Esophagus (tissue), 2 donors: ENCODE measurements at regions not wholly inside any gene's neighbourhood (a gene's known extent, or its start where the extent isn't known, plus 50 kb on each side); places are given as distances from the start of the nearest gene placed in this dataset.

Experiments
- H3K27ac ChIP-seq, 2 donors: one replicate each; pipeline ENCODE4 v1.5.1; 2013; ENCODE audit warnings: low read depth in 2 of 2, mild to moderate bottlenecking in 2 of 2, inconsistent platforms in 1 of 2, low read length in 1 of 2, moderate library complexity in 1 of 2
- H3K27me3 ChIP-seq, 2 donors: one replicate each; pipeline ENCODE4 v1.6.1; 2013; ENCODE audit warnings: low read length in 2 of 2, control low read depth in 1 of 2, mild to moderate bottlenecking in 1 of 2; ENCODE audit not compliant: insufficient read depth in 2 of 2, control insufficient read depth in 1 of 2
- H3K36me3 ChIP-seq, 2 donors: one replicate each; pipeline ENCODE4 v1.6.1; 2013; ENCODE audit warnings: low read length in 1 of 2; ENCODE audit not compliant: control insufficient read depth in 2 of 2, insufficient read depth in 2 of 2
- H3K4me1 ChIP-seq, 2 donors: one replicate each; pipeline ENCODE4 v1.6.1; 2013; ENCODE audit warnings: low read length in 1 of 2; ENCODE audit not compliant: control insufficient read depth in 2 of 2, insufficient read depth in 2 of 2
- H3K4me3 ChIP-seq, 2 donors: one replicate each; pipeline ENCODE4 v1.5.1; 2013; ENCODE audit warnings: low read length in 2 of 2, mild to moderate bottlenecking in 2 of 2, low read depth in 1 of 2, moderate library complexity in 1 of 2
- H3K9me3 ChIP-seq, 2 donors: one replicate each; pipeline ENCODE4 v1.6.1; 2013; ENCODE audit warnings: mild to moderate bottlenecking in 2 of 2, low read depth in 1 of 2, low read length in 1 of 2, moderate library complexity in 1 of 2; ENCODE audit not compliant: control insufficient read depth in 2 of 2, insufficient read depth in 1 of 2
- WGBS, 2 donors: extraction: QIAGEN DNeasy Blood & Tissue Kit; methylation state at CpG; one replicate each; pipeline ENCODE4 v1.1.7; 2013; 5-methylcytosine and 5-hydroxymethylcytosine counted together
- donor health status: healthy with polysubstance abuse.
- donor health status: Bipolar disorder and iron deficiency.

- Histone ChIP-seq H3K27me3 (no peaks in the 10 kb centered on the region), H3K27ac (no peak overlapping the region), H3K4me3 (no peak overlapping the region), H3K9me3 (no peaks in the 10 kb centered on the region), H3K4me1 (no peaks in the 10 kb centered on the region), H3K36me3 (no peaks in the 10 kb centered on the region)
- WGBS, 2 donors = 45 to 56% methylated on average over 10 of the region's 10 CpGs
Measured at GRCh38 chrX:124274438-124275181, 57.9 kb upstream of the TEX13D start.

- Histone ChIP-seq H3K4me1 (no peaks in the 10 kb centered on the region), H3K4me3 (no peak overlapping the region), H3K27me3 (no peaks in the 10 kb centered on the region), H3K27ac (no peak overlapping the region), H3K9me3 (no peaks in the 10 kb centered on the region), H3K36me3 (no peaks in the 10 kb centered on the region)
- 59 to 75% methylated on average over 2 of the region's 2 CpGs for WGBS, 2 donors
Measured at GRCh38 chrX:124275182-124275894, 57.1 kb upstream of the TEX13D start.

- WGBS, 2 donors = 73 to 83% methylated on average over 8 of the region's 8 CpGs
- no peaks in the 10 kb centered on the region for H3K4me1 ChIP-seq
- H3K9me3 ChIP-seq = no peaks in the 10 kb centered on the region
- no peak overlapping the region for H3K4me3 ChIP-seq
- H3K27me3 ChIP-seq = no peaks in the 10 kb centered on the region
- H3K27ac ChIP-seq = no peak overlapping the region
- H3K36me3 ChIP-seq = no peaks in the 10 kb centered on the region
Measured at GRCh38 chrX:124280294-124280902, 52.1 kb upstream of the TEX13D start.

GRCh38 chrX:124282580-124282979, 49.9 kb upstream of the TEX13D start:
- no peaks in the 10 kb centered on the region for H3K36me3 ChIP-seq
- no peaks in the 10 kb centered on the region for H3K27me3 ChIP-seq
- WGBS, 2 donors = 61 to 81% methylated on average over 2 of the region's 2 CpGs
- H3K4me1 ChIP-seq = no peaks in the 10 kb centered on the region
- H3K27ac ChIP-seq = no peak overlapping the region
- no peak overlapping the region for H3K4me3 ChIP-seq
- H3K9me3 ChIP-seq = no peaks in the 10 kb centered on the region
